K562 (cell line): ENCODE measurements at regions not wholly inside any gene's neighbourhood (a gene's known extent, or its start where the extent isn't known, plus 50 kb on each side); places are given as distances from the start of the nearest gene placed in this dataset.
A peak's percentile ranks its signal among the peaks of the same experiment; 100 is the strongest.

ENCODE experiments used
- ATAC-seq: fragments of 200-7000 bp; cut with Tn5 transposase; 3 replicates; pipeline ENCODE4 v1.9.1; 2020; ENCODE audit warnings: moderate library complexity
- BruUV-seq: library from RNA; stranded (reverse); fragments of 400-500 nt; replicated peaks from 2 replicates; lab custom pipeline; 2021; lab: Mats Ljungman, UMichigan
- CTCF ChIA-PET: fragments of 300-600 bp; formaldehyde crosslinking; extraction: SDS; loops from one replicate; lab custom pipeline; 2021; ENCODE audit warnings: low intra/inter-chr PET ratio; lab: Yijun Ruan, JAX
- POLR2A ChIA-PET: fragments of 300-600, 350-650 bp; sonication (Branson Sonifier 250); formaldehyde crosslinking; extraction: SDS; loops from one replicate; lab custom pipeline; 2021; ENCODE audit warnings: antibody characterized with exemption, inconsistent platforms; lab: Yijun Ruan, JAX
- DNase-seq, 4 experiments: peaks; one replicate each; pipeline versions ENCODE4 v3.0.0 to v3.0.0-alpha.2; 2011 to 2018; ENCODE audit warnings: low spot score in 3 of 4, mixed read lengths in 3 of 4; ENCODE audit errors: extremely low read depth in 1 of 4
- FAIRE-seq: peaks from 2 replicates; lab custom pipeline; 2011; peaks lifted over from hg19 to GRCh38; lab: Jason Lieb, UNC
- H2AFZ ChIP-seq: 2 replicates; pipeline ENCODE4 v1.6.0; 2011; ENCODE audit warnings: low read depth, low read length, control low read depth, inconsistent platforms
- H3K27ac ChIP-seq: fragments of 200-600 bp; 3 replicates; pipeline ENCODE4 v1.8.0; 2011; ENCODE audit warnings: low read depth, mild to moderate bottlenecking, control low read depth, inconsistent platforms, low read length, moderate library complexity, mixed read lengths; ENCODE audit errors: extremely low read depth
- H3K27me3 ChIP-seq, 2 experiments: fragments of 300-600 bp in 1 of 2; 2 replicates in 1 of 2; 3 replicates in 1 of 2; pipeline versions ENCODE4 v1.6.0 to v1.8.0; 2011; ENCODE audit warnings: inconsistent platforms in 2 of 2, low read length in 2 of 2, mild to moderate bottlenecking in 1 of 2, mixed read lengths in 1 of 2, moderate library complexity in 1 of 2; ENCODE audit not compliant: control insufficient read depth in 2 of 2, insufficient read depth in 2 of 2
- H3K36me3 ChIP-seq: fragments of 300-600 bp; 3 replicates; pipeline ENCODE4 v1.8.0; 2011; ENCODE audit warnings: mild to moderate bottlenecking, low read length, inconsistent platforms; ENCODE audit not compliant: control insufficient read depth, insufficient read depth
- H3K4me1 ChIP-seq, 2 experiments: fragments of 200-600 bp in 1 of 2; replicated peaks in 1 of 2; 2 replicates in 1 of 2; 3 replicates in 1 of 2; pipeline versions ENCODE4 v1.5.1 to v1.8.0; 2011; ENCODE audit warnings: inconsistent platforms in 2 of 2, low read length in 2 of 2, mild to moderate bottlenecking in 1 of 2, mixed read lengths in 1 of 2, moderate library complexity in 1 of 2; ENCODE audit not compliant: control insufficient read depth in 2 of 2, insufficient read depth in 2 of 2
- H3K4me2 ChIP-seq: 2 replicates; pipeline ENCODE4 v1.6.1; 2011; ENCODE audit warnings: low read length, control low read depth, inconsistent platforms, mixed read lengths; ENCODE audit not compliant: insufficient read depth
- H3K4me3 ChIP-seq: fragments of 200-600 bp; sonication (generic), shearing (Covaris generic); 2 replicates; pipeline ENCODE4 v1.5.1; 2016; ENCODE audit warnings: control low read depth, inconsistent platforms
- H3K79me2 ChIP-seq: fragments of 200-600 bp; 3 replicates; pipeline ENCODE4 v1.8.0; 2011; ENCODE audit warnings: low read length, inconsistent platforms; ENCODE audit not compliant: control insufficient read depth, insufficient read depth
- H3K9ac ChIP-seq, 2 experiments: 2 replicates each; pipeline versions ENCODE4 v1.6.0 to v1.6.1; 2011; ENCODE audit warnings: low read depth in 2 of 2, low read length in 2 of 2, control low read depth in 1 of 2, inconsistent platforms in 1 of 2, mild to moderate bottlenecking in 1 of 2, mixed read lengths in 1 of 2; ENCODE audit not compliant: insufficient read depth in 1 of 2
- H3K9me1 ChIP-seq: one replicate; pipeline ENCODE4 v1.6.0; 2011; ENCODE audit warnings: inconsistent platforms, mild to moderate bottlenecking, low read length, moderate library complexity; ENCODE audit not compliant: control insufficient read depth, insufficient read depth
- H3K9me3 ChIP-seq: replicated peaks from 2 replicates; pipeline ENCODE4 v1.5.1; 2011; ENCODE audit warnings: low read depth, low read length, inconsistent platforms; ENCODE audit not compliant: control insufficient read depth, insufficient read depth
- H4K20me1 ChIP-seq: replicated peaks from 2 replicates; pipeline ENCODE4 v1.6.1; 2011; ENCODE audit warnings: low read length, inconsistent platforms, mixed read lengths; ENCODE audit not compliant: control insufficient read depth, insufficient read depth
- ARID3A ChIP-seq: IDR thresholded peaks from 2 replicates; pipeline ENCODE4 v1.6.1; 2012; ENCODE audit warnings: low read depth, low read length, improper control_type of control experiment, borderline replicate concordance
- TRIM25 ChIP-seq: fragments of 450-650 bp; IDR thresholded peaks from 2 replicates; pipeline ENCODE4 v1.7.0; 2016; ENCODE audit warnings: borderline replicate concordance
- ZFPM2 ChIP-seq: fragments of 250-450 bp; sonication (Bioruptor Pico); IDR thresholded peaks from 2 replicates; pipeline ENCODE4 v1.5.1; 2022; ENCODE audit warnings: mild to moderate bottlenecking
- ZNF263 ChIP-seq: sonication (generic); formaldehyde crosslinking; IDR thresholded peaks from 2 replicates; pipeline ENCODE4 v1.8.0; 2022; ENCODE audit warnings: mild to moderate bottlenecking, missing genetic modification reagents, borderline replicate concordance
- ZNF316 ChIP-seq: fragments of 450-650 bp; IDR thresholded peaks from 2 replicates; pipeline ENCODE4 v1.6.1; 2016
- WGBS: fragments of 100-300 bp; shearing (Covaris generic); methylation state at CpG from one replicate; pipeline ENCODE4 v1.1.6; 2016; ENCODE audit warnings: low coverage, mixed read lengths; ENCODE audit not compliant: insufficient coverage; ENCODE audit errors: missing lambda C conversion rate; 5-methylcytosine and 5-hydroxymethylcytosine counted together
- in situ Hi-C: fragments of 300-500 bp; cut with MboI; formaldehyde crosslinking; loops from 4 replicates; pipeline ENCODE4 v1.15.0; 2018; ENCODE audit warnings: inconsistent platforms, mixed read lengths
- intact Hi-C: fragments of 100-400 bp; cut with micrococcal nuclease; formaldehyde crosslinking; loops from 2 replicates; pipeline ENCODE4 v1.14.2; 2022
- TF ChIP-seq, protein P1 (sequence below): sonication (generic); formaldehyde crosslinking; IDR thresholded peaks from 2 replicates; pipeline ENCODE4 v1.8.0; 2022; ENCODE audit warnings: mild to moderate bottlenecking, missing genetic modification reagents

DNA sequence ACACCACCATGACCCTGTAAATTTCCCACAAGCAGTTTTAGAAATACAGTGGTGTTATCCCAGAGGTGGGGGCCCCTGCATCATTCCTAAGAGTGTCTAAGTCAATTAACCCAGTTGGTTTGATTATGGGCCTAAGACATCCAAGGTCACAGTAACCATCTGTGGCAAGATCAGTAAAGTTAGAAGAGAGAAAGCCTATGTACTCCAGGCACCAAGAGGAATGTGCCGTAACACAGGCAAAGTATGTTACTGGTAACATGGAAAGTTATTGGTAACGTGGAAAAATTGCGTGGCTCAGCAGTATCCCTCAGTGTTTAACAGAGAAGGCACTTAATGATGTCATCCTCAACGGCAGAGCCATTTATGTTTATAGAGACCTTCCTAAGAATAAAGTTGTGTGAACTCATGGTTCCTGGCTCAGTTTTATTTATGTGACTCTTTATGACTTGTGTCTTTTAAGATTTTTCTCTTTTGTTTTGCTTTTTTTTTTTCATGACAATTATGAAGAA lies 144.1 kb upstream of the RASGRP1 start:
- in situ Hi-C loops, result no loop called here
- no peak for DNase-seq
- Histone ChIP-seq H3K4me2 (no peak overlapping the region), H3K4me3 (no peak overlapping the region), H3K9me3 (no peaks in the 10 kb centered on the region), H3K36me3 (no peaks in the 10 kb centered on the region), H3K27ac (no peak overlapping the region), H3K4me1 (no peaks in the 10 kb centered on the region), H4K20me1 (no peaks in the 10 kb centered on the region), H3K9me1 (no peaks in the 10 kb centered on the region), H3K79me2 (no peaks in the 10 kb centered on the region), H3K9ac (no peak overlapping the region), H2AFZ (no peak overlapping the region), H3K27me3 (peaks cover 9 to 12% of the 10 kb centered on the region in 2 experiments)
- no peak for ATAC-seq
- BruUV-seq, result no TSS peak
- ChIA-PET POLR2A (no interaction called here), CTCF (interaction anchor here (0.5 to 2.1 kb wide), 4 partner anchors 283 to 1573 kb away, joined by 3 to 10 read pairs (median 4); no protein-coding TSS in a partner anchor)
- intact Hi-C loops, result loop anchor here (2.0 to 10.0 kb wide), 3 partner anchors 146 to 1049 kb away; partner anchors contain the start of gene THBS1
- 6% methylated on average over 4 of the region's 4 CpGs for WGBS
- FAIRE-seq, result no peak
- TF ChIP-seq ZNF316 (peak; percentile 25; the same call in 1 of the 2 replicates), ZNF263 (CRISPR knock-in tag) (no peak), ZFPM2 (CRISPR knock-in tag) (no peak), TRIM25 (no peak), ARID3A (no peak)
- TF ChIP-seq, protein P1, sequence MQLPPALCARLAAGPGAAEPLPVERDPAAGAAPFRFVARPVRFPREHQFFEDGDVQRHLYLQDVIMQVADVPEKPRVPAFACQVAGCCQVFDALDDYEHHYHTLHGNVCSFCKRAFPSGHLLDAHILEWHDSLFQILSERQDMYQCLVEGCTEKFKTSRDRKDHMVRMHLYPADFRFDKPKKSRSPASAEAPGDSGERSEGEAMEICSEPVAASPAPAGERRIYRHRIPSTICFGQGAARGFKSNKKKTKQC (CRISPR knock-in tag), result no peak
